NCI-H226 (cell line): ENCODE measurements at regions not wholly inside any gene's neighbourhood (a gene's known extent, or its start where the extent isn't known, plus 50 kb on each side); places are given as distances from the start of the nearest gene placed in this dataset.
"Not testable (repeated sequence)": the region's sequence is repeated elsewhere in the genome, so short reads cannot be mapped to it uniquely, and the experiment has no call there.

ENCODE experiments used
- DNase-seq: peaks from one replicate; pipeline ENCODE4 v3.0.0-alpha.2; 2015

DNA sequence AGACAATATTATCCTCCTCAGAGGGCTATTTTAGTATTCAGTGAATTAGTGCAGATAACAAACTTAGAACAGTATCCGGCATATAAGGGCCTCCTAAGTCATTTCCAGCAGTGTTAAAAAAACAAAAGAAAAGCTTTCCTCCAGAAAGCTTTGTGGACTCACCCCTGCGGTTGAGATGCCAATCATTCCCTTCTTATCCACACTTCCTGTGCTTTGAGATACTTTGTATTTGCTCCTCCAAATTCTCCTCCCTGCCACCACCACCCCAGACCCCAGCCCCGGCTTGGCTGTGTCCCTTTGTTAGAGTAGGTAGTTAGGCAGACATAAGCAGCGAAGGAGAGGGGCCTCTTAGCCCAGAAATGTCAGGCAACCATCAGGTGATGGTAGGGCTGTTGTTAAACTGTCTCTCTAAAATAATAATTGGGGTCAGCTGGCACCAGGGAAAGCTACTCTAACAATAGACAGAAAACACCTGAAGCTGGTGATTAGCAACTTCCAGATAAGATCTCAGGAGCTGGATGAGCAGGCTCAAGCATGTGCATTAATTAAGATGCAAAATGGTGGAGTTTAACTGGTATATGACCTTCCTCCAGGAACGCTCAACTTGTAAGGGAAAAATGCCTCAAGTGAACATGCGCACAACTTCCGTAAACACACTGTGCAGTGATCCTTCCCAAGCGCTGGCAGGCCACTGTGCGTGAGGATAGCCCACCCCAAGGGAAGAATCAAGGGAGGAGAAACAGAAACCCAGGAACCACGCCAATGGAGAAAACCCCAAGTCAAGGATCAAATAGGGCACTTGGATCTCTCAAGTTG is 152.1 kb upstream of the EEA1 start:
- peak; percentile 73 for DNase-seq

DNA sequence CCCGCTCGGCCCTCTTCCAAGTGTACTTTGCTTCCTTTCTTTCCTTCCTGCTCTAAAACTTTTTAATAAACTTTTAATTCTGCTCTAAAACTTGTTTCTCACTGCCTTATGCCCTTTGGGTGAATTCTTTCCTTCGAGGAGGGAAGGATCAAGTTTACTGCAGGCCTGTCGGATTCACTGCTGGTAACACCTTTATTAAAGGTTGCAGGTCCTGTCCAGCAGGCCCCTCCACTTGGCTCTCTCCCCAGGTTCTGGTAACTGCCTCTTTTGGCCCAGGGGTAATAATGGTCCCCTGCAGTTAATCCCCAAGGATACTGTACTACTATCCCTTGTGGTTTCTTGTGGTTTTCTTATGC is 152.7 kb upstream of the EEA1 start:
- no peak for DNase-seq

DNA sequence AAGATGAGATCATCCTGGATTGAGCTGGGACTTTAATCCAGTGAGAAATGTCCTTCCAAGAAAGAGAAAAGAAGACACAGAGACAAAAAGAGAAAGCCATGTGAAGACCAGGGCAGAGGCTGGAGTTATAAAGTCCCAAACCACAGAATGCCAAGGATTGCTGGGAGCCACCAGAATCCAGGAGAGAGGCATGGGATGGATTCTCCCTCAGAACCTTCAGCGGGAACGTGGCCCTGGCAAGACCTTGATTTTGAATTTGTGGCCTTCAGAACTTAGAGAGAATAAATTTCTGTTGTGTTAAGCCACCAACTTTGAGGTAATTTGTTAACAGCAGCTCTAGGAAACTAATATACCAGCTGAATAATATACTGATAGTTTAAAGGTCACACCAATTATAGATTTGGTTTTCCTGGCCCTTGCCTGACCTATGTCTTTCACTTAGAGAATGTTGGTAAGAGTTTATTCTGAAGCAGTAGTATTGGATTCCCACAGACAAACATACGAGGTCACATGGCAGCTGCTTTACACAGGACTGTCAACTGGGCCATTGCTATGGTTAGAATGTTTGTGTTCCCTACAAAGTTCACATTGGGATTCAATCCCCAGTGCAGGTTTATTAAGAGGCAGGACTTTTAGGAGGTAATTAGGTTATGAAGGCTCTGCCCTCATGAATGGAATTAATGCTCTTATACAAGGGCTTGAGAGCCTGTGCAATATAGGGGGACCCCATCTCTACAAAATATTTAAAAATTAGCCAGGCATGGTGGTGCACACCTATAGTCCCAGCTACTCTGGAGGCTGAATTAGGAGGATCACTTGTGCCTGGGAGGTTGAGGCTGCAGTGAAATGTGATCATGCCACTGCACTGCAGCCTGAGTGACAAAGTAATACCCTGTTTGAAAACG is 156.5 kb upstream of the EEA1 start:
- no peak for DNase-seq

DNA sequence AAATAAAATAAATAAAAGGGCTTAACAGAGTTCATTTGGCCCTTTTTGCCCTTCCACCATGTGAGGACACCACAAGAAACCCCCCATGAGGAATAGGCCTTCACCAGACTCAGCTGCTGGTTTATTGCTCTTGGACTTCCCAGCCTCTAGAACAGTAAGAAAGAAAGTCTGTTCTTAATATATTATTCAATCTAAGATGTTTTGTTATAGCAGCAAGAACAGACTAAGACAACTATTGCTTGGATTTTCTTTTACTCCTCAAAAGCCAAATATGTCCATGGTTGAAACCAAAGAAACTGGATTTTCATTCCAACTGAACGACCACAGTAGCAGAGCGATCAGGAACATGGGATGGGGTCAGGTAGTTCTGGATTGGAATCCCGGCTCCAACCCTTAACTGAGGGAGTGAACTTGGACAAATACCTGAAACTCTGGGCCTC is 157.2 kb upstream of the EEA1 start:
- DNase-seq = no peak

DNA sequence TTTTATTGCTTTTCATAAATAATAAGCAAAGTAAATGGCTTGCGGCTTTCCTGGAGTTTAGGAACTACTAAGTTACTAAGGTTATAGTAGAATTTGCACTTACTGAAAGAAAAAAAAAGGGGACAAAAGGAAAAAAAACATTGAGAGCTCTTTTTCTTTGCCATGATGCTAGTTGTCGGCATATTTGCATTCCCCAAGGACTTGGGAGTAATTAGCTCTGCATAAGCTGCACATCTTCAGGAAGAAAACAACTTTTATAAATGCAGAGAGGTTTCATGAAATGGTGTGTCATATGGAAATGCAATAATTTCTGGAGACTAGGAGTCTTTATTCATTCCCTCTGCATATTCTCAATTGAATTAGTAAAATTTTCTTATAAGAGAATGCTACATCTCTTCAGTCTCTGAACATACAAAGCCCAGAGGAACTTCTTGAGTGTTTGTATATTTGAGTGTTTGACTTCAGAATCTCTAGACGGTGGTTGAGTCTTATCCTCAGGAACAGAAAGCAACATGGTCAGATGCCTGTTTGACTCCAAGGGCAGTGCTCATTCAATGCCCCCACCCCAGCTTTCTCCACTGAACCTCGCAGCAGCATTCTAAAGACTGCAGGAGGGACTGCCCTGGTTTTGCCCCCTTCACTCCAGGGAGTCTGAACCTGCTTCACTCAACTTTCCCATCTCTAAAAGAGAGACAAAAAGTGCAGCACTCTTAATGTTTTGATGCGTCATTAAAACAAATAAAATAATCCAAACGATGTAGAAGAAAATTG is 158.9 kb upstream of the EEA1 start:
- DNase-seq = no peak

DNA sequence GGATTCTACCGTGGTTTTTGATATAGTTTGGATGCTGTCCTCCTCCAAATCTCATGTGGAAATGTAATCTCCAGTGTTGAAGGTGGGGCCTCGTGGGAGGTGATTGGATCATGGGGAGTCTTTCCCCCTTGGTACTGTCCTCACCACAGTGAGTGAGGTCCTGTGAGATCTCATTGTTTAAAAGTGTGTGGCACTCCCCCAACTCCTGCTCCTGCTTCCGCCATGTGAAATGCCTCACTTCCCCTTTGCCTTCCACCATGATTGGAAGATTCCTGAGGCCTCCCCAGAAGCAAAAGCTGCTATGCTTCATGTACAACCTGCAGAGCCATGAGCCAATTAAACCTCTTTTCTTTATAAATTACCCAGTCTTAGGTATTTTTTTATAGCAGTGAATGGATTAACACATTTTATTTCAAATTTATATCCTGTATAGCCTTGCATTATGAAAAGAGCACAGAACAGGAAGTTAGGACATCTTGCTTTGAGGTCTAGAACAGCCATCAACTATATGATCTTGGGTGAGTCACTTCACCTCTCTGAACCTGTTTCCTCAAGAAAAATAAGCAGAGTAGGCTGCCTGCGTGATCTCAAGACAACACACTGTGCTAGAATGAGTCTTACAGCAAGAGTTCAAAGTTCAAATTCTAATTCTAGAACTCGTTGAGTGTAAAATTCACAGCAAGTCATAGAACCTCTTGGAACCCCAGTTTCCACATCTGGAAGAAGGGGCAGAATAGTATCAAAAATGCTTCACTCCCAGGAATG is 160.9 kb upstream of the EEA1 start:
- peak; percentile 88 for DNase-seq

DNA sequence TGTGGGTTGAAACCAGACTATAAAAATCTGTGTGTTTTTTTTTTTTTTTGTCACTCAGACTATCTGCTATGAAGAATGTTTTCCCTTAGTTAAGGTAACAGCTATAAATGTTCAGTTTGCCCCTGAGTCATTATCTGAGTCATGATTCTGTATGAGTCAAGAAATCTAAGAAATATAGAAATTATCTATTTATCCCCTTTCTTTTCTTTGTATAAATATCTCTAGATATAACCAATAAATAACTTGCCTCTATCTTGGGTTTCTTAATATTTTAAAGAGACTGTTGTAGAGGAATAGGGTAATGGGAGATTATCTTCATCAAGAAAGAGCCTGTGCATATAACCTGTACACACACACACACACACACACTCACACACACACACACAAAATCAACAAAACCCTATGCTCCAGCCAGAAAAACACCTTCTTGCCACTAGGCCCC is 161.7 kb upstream of the EEA1 start:
- DNase-seq = peak; percentile 62

DNA sequence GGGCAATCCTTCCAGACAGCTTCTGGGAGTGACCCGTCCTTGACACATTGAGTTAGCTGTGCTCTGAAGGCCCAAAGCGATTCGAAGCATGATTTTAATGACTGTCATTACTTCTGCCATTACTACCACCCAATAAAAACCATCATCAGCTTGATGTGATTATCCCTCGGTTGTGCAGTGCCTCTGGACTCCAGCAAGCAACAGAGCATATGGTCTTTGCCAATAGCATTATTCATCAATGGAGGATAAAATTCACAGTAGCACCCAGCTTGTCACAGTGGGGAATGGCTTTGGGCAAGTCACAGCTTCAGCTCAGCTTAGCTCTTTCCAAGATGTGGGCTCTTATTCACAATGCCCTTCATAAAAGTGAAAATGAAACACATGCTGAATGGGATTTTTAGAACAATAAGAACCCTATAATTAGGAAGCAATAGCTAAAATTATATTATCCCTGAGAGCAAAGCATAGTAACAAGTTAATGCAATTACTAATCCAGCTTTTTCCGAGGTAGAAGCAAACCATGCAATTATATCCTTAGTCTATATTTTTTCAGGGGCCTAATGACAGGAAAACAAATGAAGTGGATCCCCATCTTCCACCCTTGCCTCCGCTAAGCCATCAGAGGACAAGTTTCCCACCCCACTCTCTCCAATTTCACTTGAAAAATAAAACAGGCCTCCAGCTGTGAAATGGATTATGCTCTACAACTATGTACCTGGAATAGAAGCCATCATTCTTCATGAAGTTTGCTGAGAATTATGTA is 163.0 kb upstream of the EEA1 start:
- no peak for DNase-seq

DNA sequence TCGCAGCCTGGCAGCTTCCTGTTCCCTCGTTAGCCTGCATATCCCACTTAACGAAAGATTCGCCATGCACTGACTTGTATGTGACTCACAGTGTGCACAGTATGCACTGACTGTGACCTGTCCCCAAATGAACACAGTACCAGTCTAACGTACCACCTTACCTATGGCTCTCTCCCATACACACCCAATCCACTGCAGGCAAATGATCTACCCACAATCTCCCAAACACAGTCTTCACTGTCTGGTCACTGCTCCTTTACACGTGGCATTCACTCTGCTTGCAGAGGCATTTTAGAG is 163.5 kb upstream of the EEA1 start:
- DNase-seq = no peak

DNA sequence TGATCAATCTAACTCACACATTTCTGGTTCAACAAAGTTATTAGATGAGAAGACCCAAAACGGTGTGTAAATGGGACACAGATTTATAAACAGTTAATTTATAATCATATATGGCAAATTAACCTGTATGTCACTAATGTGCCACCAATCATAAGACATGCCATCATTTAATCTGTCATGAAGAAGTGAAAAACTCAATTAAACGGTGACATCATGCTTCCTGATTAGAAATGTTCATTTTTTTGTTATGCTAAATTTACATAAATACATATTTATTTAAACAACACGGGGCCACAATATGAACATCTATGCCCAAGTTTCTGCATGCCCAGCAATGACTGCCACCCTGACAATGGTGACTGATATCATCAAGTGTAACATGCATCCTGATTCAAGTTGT is 164.1 kb upstream of the EEA1 start:
- no peak for DNase-seq

DNA sequence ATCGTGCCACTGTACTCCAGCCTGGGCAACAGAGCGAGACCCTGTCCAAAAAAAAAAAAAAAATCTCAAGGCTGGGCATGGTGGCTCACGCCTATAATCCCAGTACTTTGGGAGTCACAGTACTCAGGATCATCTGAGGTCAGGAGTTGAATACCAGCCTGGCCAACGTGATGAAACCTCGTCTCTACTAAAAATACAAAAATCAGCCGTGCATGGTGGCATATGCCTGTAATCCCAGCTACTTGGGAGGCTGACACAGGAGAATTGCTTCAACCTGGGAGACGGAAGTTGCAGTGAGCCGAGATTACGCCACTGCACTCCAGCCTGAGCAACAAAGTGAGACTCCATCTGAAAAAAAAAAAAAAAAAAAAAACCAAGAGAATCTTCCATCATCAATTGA is 165.1 kb upstream of the EEA1 start:
- DNase-seq = not testable (repeated sequence)

DNA sequence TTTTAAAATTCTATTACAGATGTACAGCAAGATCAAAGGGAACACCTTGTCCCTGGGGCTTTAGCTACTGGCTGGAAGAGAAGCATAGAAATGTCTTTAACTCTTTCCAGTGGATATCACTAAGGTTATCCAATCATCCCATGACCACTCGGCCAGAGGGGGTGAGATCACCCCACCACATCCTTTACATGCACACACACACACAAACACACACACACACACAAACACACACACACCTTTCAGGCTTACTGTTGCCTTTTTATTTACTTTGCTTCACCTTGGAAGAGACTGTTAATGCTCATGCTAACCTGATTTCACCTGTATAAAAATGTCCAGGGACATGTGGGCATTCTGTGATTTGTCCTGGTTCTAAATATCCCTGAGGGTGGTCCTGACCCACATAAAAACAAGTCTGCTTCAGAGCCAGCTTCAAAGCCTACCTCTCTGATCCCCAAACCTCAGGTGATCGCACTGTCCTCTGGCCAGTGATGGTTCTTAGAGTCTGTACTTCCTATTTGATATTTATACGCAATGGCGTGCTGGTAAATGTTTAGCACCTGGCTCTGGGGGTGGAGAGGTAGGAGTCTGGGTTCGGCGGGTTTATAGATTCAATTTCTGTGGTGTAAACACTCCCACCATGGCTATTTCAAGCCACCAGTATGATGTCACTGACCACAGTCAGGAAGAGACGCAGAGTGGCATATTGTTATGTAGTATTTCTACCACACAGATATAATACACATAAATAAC is 166.1 kb upstream of the EEA1 start:
- DNase-seq = no peak

DNA sequence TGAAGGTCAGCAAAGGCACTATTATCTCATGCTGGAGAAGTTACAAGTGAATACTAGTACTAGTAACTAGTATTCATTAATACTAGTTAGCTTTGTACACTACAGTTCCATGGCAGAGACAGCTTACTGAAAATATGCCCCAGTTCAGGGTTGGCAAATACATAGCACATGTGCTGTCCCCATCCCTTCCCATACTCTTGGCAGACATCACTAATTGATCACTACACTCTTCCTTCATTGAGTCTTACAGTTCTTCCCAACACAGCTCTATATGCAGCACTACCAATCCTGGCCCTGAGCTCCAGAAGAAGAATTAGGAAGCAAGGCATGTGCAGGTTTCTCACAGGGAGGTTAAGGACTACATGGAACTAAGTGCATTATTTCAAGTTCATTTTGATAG is 168.3 kb upstream of the EEA1 start:
- no peak for DNase-seq

DNA sequence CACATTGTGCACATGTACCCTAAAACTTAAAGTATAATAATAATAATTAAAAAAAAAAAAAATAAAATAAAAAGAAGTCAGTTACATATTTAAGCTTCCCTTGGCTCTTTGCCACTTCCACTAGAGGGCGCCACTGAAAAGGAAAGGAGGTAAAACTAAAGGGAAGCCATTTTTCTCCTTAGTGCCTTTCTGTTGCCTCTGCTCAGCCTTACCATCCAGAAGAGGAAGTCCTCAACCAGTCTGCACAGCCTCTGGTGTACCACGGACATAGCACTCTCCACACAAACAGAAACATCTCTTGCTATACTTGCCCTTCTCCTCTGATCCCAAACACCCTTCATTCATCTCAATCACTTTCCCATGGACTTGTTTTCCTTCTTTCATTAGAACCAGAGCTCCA is 169.0 kb upstream of the EEA1 start:
- no peak for DNase-seq

DNA sequence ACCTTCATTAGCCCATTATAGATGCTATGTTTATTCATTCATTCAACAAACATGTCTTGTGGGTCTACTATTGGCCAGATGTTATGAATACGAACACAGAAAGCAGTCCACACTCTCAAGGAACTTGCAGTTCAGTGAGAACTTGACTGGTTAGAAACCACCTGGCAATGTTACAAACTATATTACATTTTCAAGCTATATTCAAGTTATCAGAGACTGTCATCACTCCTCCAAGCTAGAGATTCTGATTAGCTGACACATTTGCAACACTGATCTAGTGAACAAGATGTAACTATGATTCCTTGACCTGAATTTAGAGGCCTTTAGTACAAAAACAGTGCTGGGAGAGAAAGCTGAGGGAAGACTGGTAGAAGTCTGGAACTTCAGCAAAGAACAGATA is 170.7 kb upstream of the EEA1 start:
- no peak for DNase-seq

DNA sequence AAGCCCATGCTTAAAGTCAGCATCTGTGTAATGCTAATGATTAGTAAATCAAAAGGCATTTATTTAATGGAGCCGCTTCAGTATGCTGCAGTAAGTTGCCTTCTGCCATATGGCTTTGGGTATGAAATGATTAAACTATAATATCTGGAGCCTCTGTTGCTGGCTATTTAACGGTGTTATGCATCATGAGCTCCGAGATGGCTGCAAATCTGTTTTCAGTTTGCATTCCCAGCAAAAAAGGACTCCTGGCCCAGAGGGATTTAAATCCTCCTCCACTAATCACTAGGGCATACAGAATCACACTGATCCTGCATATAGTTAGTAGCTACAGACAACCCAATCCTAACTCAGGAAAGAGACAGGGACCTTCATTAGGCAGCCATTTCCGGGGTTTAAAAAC is 171.5 kb upstream of the EEA1 start:
- no peak for DNase-seq

DNA sequence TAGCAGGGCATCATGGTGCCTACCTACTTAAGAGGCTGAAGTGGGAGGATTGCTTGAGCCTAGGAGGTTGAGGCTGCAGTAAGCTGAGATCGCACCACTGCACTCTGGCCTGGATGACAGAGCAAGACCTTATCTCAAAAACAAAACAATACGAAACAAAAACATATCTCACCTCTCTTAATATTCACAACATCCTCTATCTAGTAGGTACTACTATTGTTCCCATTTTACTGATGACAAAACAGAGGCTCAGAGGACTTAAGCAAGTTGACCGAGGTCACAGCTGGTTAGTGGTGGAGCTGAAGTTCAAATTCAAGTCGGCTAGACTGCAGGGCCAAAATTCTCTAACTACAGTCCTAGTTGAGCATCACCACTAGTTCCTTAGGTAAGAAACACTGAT is 172.3 kb upstream of the EEA1 start:
- no peak for DNase-seq

DNA sequence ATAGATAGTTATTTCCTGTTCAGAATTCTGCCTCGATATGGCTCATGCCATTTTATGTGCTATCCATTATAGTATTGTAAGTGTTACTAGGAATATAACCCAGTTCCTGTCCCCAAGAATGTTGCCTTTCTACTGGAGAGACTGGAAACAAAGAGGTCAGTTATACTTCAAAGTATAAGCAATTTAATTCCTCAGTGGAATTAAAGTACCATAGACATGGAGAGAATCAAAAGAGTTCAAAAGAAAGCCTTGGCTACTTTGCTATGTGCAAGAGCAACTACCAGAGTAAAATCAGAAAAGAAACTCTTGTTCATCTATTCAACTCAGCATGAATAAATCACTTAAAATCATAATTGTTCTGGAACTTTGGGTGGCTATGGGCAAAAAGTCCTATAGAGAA is 173.2 kb upstream of the EEA1 start:
- no peak for DNase-seq

DNA sequence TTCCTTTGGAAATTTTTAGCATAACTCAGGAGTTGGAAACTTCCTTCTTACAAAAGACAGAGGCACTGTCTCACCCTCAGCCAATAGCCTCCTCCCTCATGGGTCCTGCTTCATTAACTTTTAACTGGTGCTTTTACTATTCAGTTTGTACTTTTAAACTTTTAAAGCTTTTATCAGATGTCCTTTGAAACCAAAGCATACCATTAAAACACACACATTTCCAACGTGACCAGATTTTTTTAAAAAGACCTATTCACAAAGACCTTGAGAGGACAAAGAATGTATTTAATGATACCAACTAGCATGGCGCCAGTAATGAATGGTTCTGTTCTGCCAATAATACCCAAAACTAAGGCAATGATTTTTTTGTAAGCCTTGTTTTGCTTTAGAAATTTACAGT is 173.6 kb upstream of the EEA1 start:
- DNase-seq = no peak

DNA sequence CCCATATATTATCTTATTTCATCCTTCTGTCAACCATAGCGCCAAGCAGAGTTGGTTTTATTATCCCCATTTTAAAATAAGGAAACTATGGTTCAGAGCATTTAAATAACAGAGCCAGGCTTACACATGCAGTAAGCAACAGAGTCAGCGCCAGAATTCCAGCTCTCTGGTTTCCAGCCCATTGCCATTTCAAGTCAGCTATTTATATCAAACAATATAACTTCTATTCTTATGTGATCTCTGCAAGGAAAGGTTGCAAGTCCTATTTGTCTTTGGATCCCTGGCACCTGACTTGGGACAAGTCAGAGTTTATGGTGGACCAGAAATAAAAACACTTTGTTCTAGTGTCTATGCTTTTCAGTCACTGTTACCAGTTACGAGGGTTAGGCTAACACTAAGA is 174.1 kb upstream of the EEA1 start:
- DNase-seq = no peak

DNA sequence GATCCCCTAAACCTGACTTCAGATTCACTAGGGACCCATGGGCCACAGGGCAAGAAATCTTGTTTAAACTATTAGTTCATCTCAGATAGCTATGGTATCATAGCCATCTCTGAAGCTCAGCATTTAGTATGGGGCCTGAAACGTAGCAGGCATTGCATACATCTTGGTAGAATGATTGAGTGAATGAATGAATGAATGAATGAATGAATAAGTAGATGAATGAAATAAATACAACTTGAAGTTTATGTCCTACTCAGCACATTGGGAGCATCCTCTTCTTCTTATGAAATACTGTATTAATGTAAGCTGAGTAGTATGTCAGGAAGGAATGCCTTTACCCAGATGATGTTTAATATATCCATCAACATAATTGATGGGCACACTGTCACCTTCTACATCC is 175.4 kb upstream of the EEA1 start:
- DNase-seq = no peak
